Astrocyte of the cerebellum (primary cell): ENCODE measurements at regions not wholly inside any gene's neighbourhood (a gene's known extent, or its start where the extent isn't known, plus 50 kb on each side); places are given as distances from the start of the nearest gene placed in this dataset.
"Not testable (repeated sequence)": the region's sequence is repeated elsewhere in the genome, so short reads cannot be mapped to it uniquely, and the experiment has no call there.

Experiments used
- DNase-seq: peaks from one replicate; pipeline ENCODE4 v3.0.0-alpha.2; 2011; ENCODE audit warnings: low read depth
- H3K4me3 ChIP-seq: 2 replicates; pipeline ENCODE4 v1.5.1; 2011; ENCODE audit warnings: mild to moderate bottlenecking, low read depth, low read length, moderate library complexity
- in situ Hi-C: cut with HindIII; loops from 2 replicates; pipeline ENCODE4 v1.10.0; 2017; ENCODE audit warnings: low sequenced_read_pairs
- TF ChIP-seq, protein P1 (sequence below): IDR thresholded peaks from 2 replicates; pipeline ENCODE4 v1.5.1; 2012; ENCODE audit warnings: low read length, low read depth, moderate library complexity, mild to moderate bottlenecking; ENCODE audit errors: missing control alignments

DNA sequence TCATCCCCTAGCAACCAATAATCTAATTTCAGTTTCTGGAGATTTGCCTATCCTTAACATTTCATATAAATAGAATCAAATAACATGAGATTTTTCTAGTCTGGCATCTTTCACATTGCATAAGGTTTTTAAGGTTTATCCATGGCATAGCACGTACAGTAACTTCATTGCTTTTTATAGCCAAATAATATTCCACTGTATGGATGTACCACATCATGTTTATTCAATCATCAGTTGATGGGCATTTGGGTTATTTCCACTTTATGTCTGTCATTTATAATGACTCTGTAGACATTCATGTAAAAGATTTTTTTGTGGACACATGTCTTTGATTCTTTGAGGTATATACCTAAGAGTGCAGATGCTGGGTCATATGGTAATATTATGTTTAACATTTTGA lies 1052.6 kb downstream of the DNAJB9 start:
- H3K4me3 ChIP-seq: no peak overlapping the region
- in situ Hi-C loops: no loop called here
- no peak for DNase-seq
- TF ChIP-seq, protein P1, sequence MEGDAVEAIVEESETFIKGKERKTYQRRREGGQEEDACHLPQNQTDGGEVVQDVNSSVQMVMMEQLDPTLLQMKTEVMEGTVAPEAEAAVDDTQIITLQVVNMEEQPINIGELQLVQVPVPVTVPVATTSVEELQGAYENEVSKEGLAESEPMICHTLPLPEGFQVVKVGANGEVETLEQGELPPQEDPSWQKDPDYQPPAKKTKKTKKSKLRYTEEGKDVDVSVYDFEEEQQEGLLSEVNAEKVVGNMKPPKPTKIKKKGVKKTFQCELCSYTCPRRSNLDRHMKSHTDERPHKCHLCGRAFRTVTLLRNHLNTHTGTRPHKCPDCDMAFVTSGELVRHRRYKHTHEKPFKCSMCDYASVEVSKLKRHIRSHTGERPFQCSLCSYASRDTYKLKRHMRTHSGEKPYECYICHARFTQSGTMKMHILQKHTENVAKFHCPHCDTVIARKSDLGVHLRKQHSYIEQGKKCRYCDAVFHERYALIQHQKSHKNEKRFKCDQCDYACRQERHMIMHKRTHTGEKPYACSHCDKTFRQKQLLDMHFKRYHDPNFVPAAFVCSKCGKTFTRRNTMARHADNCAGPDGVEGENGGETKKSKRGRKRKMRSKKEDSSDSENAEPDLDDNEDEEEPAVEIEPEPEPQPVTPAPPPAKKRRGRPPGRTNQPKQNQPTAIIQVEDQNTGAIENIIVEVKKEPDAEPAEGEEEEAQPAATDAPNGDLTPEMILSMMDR: no peak

DNA sequence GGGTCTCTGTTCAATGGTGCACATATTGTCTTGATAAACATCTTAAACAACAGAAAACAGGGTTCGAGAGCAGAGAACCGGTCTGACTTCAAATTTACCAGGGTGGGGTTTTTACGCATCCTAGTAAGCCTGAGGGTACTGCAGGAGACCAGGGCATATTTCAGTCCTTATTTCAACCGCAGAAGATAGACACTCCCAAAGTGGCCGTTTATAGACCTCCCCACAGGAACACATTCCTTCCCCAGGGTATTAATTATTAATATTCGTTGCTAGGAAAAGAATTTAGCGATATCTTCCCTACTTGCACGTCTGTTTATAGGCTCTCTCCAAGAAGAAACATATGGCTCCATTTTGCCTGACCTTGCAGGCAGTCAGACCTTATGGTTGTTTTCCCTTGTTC lies 1063.2 kb downstream of the DNAJB9 start:
- H3K4me3 ChIP-seq, DNase-seq, in situ Hi-C loops: not testable (repeated sequence)

DNA sequence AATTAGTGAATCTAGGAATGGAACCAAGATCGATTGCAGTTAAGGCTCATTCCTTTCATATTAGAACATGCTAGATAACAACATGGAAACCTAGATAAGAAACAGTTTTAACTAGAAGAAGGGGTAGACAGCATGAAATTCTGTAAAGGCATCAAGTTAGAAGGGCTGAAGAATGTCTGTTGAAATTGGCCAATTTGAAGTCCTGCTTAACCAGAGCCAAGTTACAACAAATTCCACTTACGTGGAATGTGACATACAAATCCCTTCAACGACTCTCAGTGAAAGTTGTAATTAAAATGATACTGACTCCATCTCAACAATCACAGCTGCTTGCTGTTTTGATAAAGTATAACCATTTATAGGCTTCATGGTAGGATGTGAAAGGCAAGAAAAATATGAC lies 1065.7 kb downstream of the DNAJB9 start:
- no peak for DNase-seq
- in situ Hi-C loops: no loop called here
- TF ChIP-seq, protein P1: no peak
- no peak overlapping the region for H3K4me3 ChIP-seq

DNA sequence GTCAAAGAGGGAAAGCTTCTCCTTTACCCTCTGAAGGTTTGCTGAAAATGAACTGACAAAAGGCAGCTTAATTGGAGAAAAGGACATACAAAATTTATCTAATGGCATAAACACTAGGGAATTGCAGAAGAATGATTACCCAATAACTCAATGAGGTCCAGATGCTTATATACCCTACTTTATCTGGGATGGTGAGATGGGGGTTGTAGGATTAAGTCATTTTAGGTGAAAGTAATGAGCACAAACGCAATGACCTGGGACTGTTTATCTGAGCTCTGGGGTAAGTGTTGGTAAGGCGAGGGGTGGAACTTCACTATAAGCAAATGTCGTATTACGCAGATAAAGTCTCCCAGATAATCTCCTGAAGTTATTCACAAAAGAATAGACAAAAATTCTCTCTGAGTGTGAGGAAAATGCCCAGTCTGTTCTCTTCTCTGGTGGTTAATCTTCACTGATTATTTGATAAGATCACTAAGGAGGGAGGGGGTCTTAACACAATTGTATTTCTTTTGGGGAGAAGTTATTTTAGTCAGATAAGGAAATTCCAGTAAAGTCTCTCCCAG lies 1067.8 kb downstream of the DNAJB9 start:
- H3K4me3 ChIP-seq: no peak overlapping the region
- in situ Hi-C loops: no loop called here
- TF ChIP-seq, protein P1: no peak
- DNase-seq: no peak

DNA sequence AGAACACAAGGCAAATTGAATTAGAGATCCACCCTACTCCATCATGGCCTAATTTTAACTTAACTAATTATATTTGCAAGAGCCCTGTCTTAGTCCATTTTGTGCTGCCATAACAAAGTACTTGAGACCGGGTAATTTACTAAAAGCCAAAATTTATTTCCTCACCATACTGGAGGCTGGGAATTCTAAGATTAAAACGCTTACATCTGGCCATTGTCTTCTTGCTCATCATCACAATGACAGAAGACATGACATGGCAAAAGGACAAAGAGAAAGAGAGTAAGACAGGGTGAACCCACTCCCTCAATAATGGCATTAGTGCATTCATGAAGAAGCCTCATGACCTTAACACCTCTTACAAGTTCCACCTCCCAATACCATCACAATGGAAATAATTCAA lies 1068.6 kb downstream of the DNAJB9 start:
- in situ Hi-C loops: no loop called here
- TF ChIP-seq, protein P1: no peak
- H3K4me3 ChIP-seq: no peak overlapping the region
- no peak for DNase-seq

DNA sequence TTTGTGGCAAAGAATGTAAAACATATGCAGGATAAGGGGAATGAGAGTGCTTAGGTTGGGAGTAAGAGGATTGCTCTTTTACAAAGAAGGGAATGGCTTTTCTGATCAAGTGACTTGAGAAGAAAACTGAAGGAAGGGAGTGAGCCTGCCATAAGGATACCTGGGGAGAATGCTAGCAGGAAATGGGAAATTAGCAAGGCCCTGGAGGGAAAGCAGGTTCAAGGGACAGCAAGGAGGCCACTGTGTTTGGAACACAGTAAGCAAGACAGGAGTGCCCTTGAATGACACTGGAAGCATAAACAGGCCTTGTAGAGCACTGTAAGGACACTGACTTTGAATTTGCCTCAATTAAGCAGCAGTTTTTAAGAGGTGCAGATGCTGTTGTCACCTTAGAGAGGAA lies 1069.9 kb downstream of the DNAJB9 start:
- TF ChIP-seq, protein P1: no peak
- H3K4me3 ChIP-seq: no peak overlapping the region
- in situ Hi-C loops: no loop called here
- no peak for DNase-seq

DNA sequence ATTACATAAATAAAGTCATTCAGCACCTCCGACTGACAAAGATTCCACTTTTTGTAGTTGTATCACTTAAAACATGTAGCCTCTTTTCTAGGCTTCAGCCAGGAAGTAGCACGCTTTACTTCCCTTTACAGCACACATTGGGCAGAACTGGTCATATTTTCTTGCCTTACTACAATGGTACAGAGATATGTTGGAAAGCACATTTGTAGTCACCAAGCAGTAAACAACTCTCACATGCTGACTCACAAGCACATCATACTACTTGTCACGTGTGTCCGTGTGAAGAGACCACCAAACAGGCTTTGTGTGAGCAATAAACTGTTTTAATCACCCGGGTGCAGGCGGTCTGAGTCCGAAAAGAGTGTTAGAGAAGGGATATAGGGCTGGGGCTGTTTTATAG lies 1071.8 kb downstream of the DNAJB9 start:
- no peak for DNase-seq
- in situ Hi-C loops: no loop called here
- TF ChIP-seq, protein P1: no peak
- H3K4me3 ChIP-seq: no peak overlapping the region
